Small intestine (tissue), 7 donors: ENCODE measurements at regions not wholly inside any gene's neighbourhood (a gene's known extent, or its start where the extent isn't known, plus 50 kb on each side); places are given as distances from the start of the nearest gene placed in this dataset.

Experiments
- DNase-seq, 2 donors: peaks; one replicate each; pipeline versions ENCODE4 v3.0.0 to v3.0.0-alpha.2; 2013
- FAIRE-seq: peaks from 2 replicates; lab custom pipeline; 2012; peaks lifted over from hg19 to GRCh38; lab: Jason Lieb, UNC
- H3K27ac ChIP-seq, 3 donors: one replicate each; pipeline ENCODE4 v1.5.1; 2013; ENCODE audit warnings: low read length in 2 of 3, mild to moderate bottlenecking in 2 of 3, control low read depth in 1 of 3, inconsistent platforms in 1 of 3, low read depth in 1 of 3, moderate library complexity in 1 of 3
- H3K27me3 ChIP-seq, 3 donors: one replicate each; pipeline ENCODE4 v1.6.1; 2013; ENCODE audit warnings: low read length in 3 of 3, inconsistent platforms in 1 of 3; ENCODE audit not compliant: control insufficient read depth in 3 of 3, insufficient read depth in 3 of 3
- H3K36me3 ChIP-seq, 3 donors: one replicate each; pipeline ENCODE4 v1.6.1; 2013; ENCODE audit warnings: low read length in 3 of 3, inconsistent platforms in 1 of 3, low read depth in 1 of 3, mild to moderate bottlenecking in 1 of 3, moderate library complexity in 1 of 3; ENCODE audit not compliant: control insufficient read depth in 3 of 3, insufficient read depth in 2 of 3
- H3K4me1 ChIP-seq, 3 donors: one replicate each; pipeline ENCODE4 v1.6.1; 2013; ENCODE audit warnings: low read length in 2 of 3, inconsistent platforms in 1 of 3, low read depth in 1 of 3, mild to moderate bottlenecking in 1 of 3, moderate library complexity in 1 of 3; ENCODE audit not compliant: control insufficient read depth in 3 of 3, insufficient read depth in 2 of 3
- H3K4me3 ChIP-seq, 3 donors: one replicate each; pipeline ENCODE4 v1.5.1; 2013; ENCODE audit warnings: low read length in 3 of 3, control low read depth in 1 of 3, inconsistent platforms in 1 of 3, low read depth in 1 of 3, mild to moderate bottlenecking in 1 of 3, moderate library complexity in 1 of 3
- H3K9me3 ChIP-seq, 2 donors: one replicate each; pipeline ENCODE4 v1.6.1; 2013; ENCODE audit warnings: low read depth in 1 of 2, low read length in 1 of 2; ENCODE audit not compliant: control insufficient read depth in 2 of 2, insufficient read depth in 1 of 2
- WGBS, 3 donors: extraction: QIAGEN DNeasy Blood & Tissue Kit; methylation state at CpG; one replicate each; pipeline ENCODE4 v1.1.7; 2013; 5-methylcytosine and 5-hydroxymethylcytosine counted together
- donor health status: healthy with polysubstance abuse.
- donor health status: control.
- donor health status: control.
- donor health status: Bipolar disorder and iron deficiency.
- donor health status: healthy.

GRCh38 chr1:190963321-190963720 lies 485.7 kb upstream of the BRINP3 start:
- DNase-seq (no peak), FAIRE-seq (no peak)
- no peak overlapping the region for H3K27ac ChIP-seq
- H3K9me3 ChIP-seq, result no peaks in the 10 kb centered on the region
- H3K4me3 ChIP-seq, result no peak overlapping the region
- WGBS, 3 donors, result 75 to 83% (median 77%) methylated on average over 2 of the region's 2 CpGs
- H3K27me3 ChIP-seq, result no peaks in the 10 kb centered on the region
- no peaks in the 10 kb centered on the region for H3K36me3 ChIP-seq
- H3K4me1 ChIP-seq, result no peaks in the 10 kb centered on the region

GRCh38 chr1:190975827-190976226 lies 498.2 kb upstream of the BRINP3 start:
- no peak overlapping the region for H3K4me3 ChIP-seq
- H3K27ac ChIP-seq, result no peak overlapping the region
- H3K36me3 ChIP-seq, result no peaks in the 10 kb centered on the region
- WGBS, 3 donors, result 52 to 75% (median 70%) methylated on average over 5 of the region's 5 CpGs
- no peaks in the 10 kb centered on the region for H3K4me1 ChIP-seq
- H3K9me3 ChIP-seq, result peaks cover 0 to 8% of the 10 kb centered on the region in 2 donors
- no peak for FAIRE-seq
- H3K27me3 ChIP-seq, result no peaks in the 10 kb centered on the region
- no peak for DNase-seq

DNA sequence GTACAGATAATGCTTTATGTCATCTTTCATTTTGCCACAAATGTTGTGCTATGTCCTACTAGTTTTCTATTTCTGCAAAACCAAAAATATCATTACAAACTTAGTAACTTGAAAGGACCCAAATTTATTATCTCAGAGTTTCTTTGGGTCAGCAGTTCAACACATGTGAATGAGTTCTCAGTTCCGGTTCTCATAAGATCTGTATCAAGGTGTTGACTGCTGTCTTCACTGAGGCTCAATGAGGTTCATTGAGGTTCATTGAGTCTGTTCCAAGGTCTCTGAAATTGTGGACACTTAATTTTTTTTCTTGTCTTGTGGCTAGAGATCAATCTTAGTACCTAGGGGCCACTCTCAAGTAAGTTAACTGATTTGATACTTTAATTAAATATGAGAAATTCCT lies 525.1 kb upstream of the BRINP3 start:
- no peak overlapping the region for H3K27ac ChIP-seq
- FAIRE-seq, result no peak

GRCh38 chr1:191016765-191017164 lies 539.1 kb upstream of the BRINP3 start:
- no peaks in the 10 kb centered on the region for H3K27me3 ChIP-seq
- FAIRE-seq, result no peak
- 85 to 96% (median 93%) methylated on average over 6 of the region's 6 CpGs for WGBS, 3 donors
- H3K27ac ChIP-seq, result no peak overlapping the region
- no peaks in the 10 kb centered on the region for H3K9me3 ChIP-seq
- H3K4me3 ChIP-seq, result no peak overlapping the region
- DNase-seq, result no peak
- no peaks in the 10 kb centered on the region for H3K36me3 ChIP-seq
- no peaks in the 10 kb centered on the region for H3K4me1 ChIP-seq

More for the DNA sequence above, 525.1 kb upstream of the BRINP3 start:
- WGBS, 3 donors, result 91 to 96% (median 91%) methylated on average over 1 of the region's 1 CpG
- Histone ChIP-seq H3K27me3 (no peaks in the 10 kb centered on the region), H3K9me3 (no peaks in the 10 kb centered on the region), H3K36me3 (no peaks in the 10 kb centered on the region), H3K4me3 (no peak overlapping the region), H3K4me1 (no peaks in the 10 kb centered on the region)
- DNase-seq, result no peak

DNA sequence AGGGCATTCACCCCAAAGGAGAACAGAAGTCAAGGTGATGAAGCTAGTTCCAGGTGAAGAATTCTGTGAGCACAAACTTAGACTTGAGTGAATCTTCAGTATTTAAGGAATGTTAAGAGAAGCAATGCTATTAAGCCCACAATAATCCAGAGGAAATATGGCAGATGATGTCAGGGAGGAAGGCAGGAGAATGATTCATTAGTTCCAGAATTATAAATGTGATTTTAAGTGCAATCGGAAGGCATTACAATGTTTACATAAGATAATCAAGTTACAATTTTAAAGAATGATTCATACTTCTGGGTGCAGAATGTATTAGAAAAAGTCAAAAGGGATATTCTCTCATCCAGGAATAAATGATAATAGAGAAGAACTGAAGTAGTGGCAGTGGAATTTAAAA lies 545.2 kb upstream of the BRINP3 start:
- H3K9me3 ChIP-seq, result peaks cover 0 to 5% of the 10 kb centered on the region in 2 donors
- DNase-seq, result no peak
- FAIRE-seq, result no peak
- H3K36me3 ChIP-seq, result no peaks in the 10 kb centered on the region
- 19 to 37% (median 35%) methylated on average over 1 of the region's 1 CpG for WGBS, 3 donors
- no peak overlapping the region for H3K27ac ChIP-seq
- H3K4me1 ChIP-seq, result no peaks in the 10 kb centered on the region
- H3K27me3 ChIP-seq, result no peaks in the 10 kb centered on the region
- no peak overlapping the region for H3K4me3 ChIP-seq

DNA sequence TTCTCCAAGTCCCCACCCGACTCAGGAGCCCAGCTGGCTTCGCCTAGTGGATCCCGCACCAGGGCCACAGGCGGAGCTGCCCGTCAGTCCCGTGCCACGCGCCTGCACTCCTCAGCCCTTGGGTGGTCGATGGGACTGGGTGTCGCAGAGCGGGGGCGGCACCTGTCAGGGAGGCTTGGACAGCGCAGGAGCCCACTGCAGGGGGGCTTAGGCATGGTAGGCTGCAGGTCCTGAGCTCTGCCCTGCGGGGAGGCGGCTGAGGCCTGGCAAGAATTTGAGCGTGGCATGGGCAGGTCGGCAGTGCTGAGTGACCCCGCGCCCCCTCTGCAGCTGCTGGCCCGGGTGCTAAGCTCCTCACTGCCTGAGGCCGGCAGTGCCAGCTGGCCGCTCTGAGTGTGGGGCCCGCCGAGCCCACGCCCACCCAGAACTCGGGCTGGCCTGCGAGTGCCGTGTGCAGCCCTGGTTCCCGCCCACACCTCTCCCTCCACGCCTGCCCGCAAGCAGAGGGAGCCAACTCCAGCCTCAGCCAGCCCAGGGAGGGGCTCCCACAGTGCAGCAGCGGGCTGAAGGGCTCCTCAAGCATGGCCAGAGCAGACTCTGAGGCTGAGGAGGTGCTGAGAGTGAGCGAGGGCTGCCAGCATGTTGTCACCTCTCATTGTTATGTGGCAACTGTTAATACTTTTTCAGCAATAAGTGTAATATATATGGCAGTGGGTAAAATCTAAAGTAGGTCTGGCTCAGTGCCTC lies 548.4 kb upstream of the BRINP3 start:
- Histone ChIP-seq H3K27me3 (no peaks in the 10 kb centered on the region), H3K9me3 (peaks cover 0 to 5% of the 10 kb centered on the region in 2 donors), H3K36me3 (no peaks in the 10 kb centered on the region), H3K27ac (no peak overlapping the region), H3K4me1 (no peaks in the 10 kb centered on the region), H3K4me3 (no peak overlapping the region)
- DNase-seq, result no peak
- no peak for FAIRE-seq
- WGBS, 3 donors, result 86 to 93% (median 89%) methylated on average over 27 to 33 of the region's 33 CpGs

GRCh38 chr1:191026828-191027227 lies 549.2 kb upstream of the BRINP3 start:
- Histone ChIP-seq H3K36me3 (no peaks in the 10 kb centered on the region), H3K4me3 (no peak overlapping the region), H3K4me1 (no peaks in the 10 kb centered on the region), H3K9me3 (peaks cover 0 to 5% of the 10 kb centered on the region in 2 donors), H3K27ac (no peak overlapping the region), H3K27me3 (no peaks in the 10 kb centered on the region)
- no peak for FAIRE-seq
- 74 to 78% (median 76%) methylated on average over 5 of the region's 5 CpGs for WGBS, 3 donors
- no peak for DNase-seq

GRCh38 chr1:191034132-191034531 lies 556.5 kb upstream of the BRINP3 start:
- Histone ChIP-seq H3K4me1 (no peaks in the 10 kb centered on the region), H3K27me3 (no peaks in the 10 kb centered on the region), H3K36me3 (no peaks in the 10 kb centered on the region), H3K4me3 (no peak overlapping the region), H3K27ac (no peak overlapping the region), H3K9me3 (no peaks in the 10 kb centered on the region)
- FAIRE-seq (no peak), DNase-seq (no peak)
- WGBS, 3 donors, result 71 to 89% (median 75%) methylated on average over 2 of the region's 2 CpGs

DNA sequence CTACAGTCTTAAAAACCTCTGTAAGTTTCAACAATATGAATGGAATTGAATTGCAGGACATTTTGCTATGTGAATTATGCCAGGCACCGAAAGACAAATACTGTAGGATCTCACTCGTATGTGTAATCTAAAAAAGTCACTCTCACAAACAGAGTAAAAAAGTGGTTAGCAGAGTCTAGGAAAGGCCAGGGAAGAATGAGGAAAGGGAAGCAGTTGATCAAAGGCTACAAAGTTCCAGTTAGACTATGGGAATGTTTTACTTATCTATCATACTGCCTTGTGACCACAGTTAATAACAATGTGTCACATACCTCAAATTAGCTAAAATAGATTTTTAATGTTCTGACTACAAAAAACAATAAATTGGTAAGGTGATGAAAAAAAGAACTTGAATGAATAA lies 565.4 kb upstream of the BRINP3 start:
- Histone ChIP-seq H3K9me3 (no peaks in the 10 kb centered on the region), H3K27ac (no peak overlapping the region), H3K4me3 (no peak overlapping the region), H3K36me3 (no peaks in the 10 kb centered on the region), H3K4me1 (no peaks in the 10 kb centered on the region), H3K27me3 (no peaks in the 10 kb centered on the region)
- WGBS, 3 donors, result 60 to 67% (median 65%) methylated on average over 2 of the region's 2 CpGs
- FAIRE-seq, result no peak
- no peak for DNase-seq
